ENCODE measurements at regions not wholly inside any gene's neighbourhood (a gene's known extent, or its start where the extent isn't known, plus 50 kb on each side); places are given as distances from the start of the nearest gene placed in this dataset.

DNA sequence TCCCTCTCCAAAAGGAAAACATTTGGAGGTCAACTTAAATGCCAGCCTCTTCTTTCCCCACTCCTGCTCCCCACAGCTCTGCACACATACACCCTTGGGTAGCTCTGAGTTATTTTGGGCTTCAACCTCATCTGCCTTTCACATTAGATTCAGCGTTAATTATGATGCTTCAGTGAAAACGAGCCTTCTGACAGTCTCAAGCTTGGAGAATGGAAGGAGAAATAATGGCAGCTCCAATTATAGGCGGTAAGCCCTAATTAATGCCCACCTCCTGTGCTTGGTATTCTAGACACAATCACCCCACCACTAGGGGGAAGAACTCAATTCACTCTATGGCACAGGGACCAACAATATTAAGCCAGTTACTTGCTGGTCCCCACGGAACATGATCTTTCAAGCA, 397.9 kb downstream of the BRINP2 start:
- no peaks in the 10 kb centered on the region for H3K27me3 Mint-ChIP-seq
- DNase-seq: no peak
- no peak overlapping the region for H3K4me3 Mint-ChIP-seq
- ChIA-PET CTCF (interaction anchor here (0.8 kb wide), 1 partner anchor 43 kb away, joined by 3 read pairs; no protein-coding TSS in a partner anchor), POLR2A (no interaction called here)
- no peaks in the 10 kb centered on the region for H3K36me3 Mint-ChIP-seq (ENCODE audit: low read depth)
- no peak for ATAC-seq (ENCODE audit: low read depth)
- no peak overlapping the region for H3K27ac Mint-ChIP-seq
- intact Hi-C loops (cut with micrococcal nuclease): no loop called here
- TF ChIP-seq, protein P1, sequence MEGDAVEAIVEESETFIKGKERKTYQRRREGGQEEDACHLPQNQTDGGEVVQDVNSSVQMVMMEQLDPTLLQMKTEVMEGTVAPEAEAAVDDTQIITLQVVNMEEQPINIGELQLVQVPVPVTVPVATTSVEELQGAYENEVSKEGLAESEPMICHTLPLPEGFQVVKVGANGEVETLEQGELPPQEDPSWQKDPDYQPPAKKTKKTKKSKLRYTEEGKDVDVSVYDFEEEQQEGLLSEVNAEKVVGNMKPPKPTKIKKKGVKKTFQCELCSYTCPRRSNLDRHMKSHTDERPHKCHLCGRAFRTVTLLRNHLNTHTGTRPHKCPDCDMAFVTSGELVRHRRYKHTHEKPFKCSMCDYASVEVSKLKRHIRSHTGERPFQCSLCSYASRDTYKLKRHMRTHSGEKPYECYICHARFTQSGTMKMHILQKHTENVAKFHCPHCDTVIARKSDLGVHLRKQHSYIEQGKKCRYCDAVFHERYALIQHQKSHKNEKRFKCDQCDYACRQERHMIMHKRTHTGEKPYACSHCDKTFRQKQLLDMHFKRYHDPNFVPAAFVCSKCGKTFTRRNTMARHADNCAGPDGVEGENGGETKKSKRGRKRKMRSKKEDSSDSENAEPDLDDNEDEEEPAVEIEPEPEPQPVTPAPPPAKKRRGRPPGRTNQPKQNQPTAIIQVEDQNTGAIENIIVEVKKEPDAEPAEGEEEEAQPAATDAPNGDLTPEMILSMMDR (IDR thresholded peaks at IDR 0.05): no peak
- H3K4me1 Mint-ChIP-seq: no peaks in the 10 kb centered on the region
- H3K9me3 Mint-ChIP-seq: no peaks in the 10 kb centered on the region

DNA sequence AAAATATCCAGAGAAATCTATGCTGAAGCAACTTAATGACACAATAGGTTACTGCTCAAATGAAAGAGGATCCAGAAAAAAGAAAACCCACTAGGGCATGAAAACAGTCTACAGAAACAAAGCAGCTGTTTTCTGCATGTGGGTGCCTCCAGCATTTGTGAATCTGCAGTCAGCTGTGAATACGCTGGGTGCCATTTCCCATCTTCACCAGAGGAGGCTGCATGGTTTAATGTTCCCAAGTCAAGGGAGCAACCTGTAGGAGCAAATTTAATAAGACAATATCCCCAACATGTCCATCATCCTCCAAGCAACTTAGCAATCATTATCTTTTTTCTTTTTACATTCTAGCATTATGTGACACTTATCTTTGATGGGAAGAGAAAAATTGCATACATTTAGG, 396.6 kb downstream of the BRINP2 start:
- CTCF ChIA-PET: no interaction called here
- H3K9me3 Mint-ChIP-seq: no peaks in the 10 kb centered on the region
- no peaks in the 10 kb centered on the region for H3K27me3 Mint-ChIP-seq
- H3K4me3 Mint-ChIP-seq: no peak overlapping the region
- DNase-seq: no peak
- intact Hi-C loops (cut with micrococcal nuclease): no loop called here
- ATAC-seq (ENCODE audit: low read depth): no peak
- TF ChIP-seq, protein P1 (IDR thresholded peaks at IDR 0.05): no peak
- H3K36me3 Mint-ChIP-seq (ENCODE audit: low read depth): no peaks in the 10 kb centered on the region
- no peaks in the 10 kb centered on the region for H3K4me1 Mint-ChIP-seq
- POLR2A ChIA-PET: no interaction called here
- no peak overlapping the region for H3K27ac Mint-ChIP-seq

DNA sequence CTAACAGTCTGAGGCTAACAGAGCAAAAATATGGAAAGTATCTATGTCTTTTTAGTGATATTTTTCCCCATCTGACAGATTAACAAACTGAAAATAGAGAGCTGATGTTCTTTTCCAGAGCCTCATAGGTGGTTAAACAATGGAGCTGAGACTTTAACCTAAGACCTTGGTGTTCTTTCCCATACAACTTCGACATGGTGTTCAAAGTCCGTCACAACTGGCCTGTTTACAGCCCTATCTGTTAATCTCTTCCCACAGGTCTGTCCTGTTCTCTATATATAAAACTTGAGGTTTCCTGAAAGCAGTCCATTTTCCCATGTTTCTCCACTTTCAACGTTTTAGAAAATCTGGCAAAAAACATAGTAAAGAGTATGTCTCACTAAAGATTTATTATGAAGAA, 395.7 kb downstream of the BRINP2 start:
- DNase-seq (no peak), ATAC-seq (ENCODE audit: low read depth) (no peak)
- Mint-ChIP-seq H3K27ac (no peak overlapping the region), H3K36me3 (ENCODE audit: low read depth) (no peaks in the 10 kb centered on the region), H3K9me3 (no peaks in the 10 kb centered on the region), H3K4me3 (no peak overlapping the region), H3K27me3 (no peaks in the 10 kb centered on the region), H3K4me1 (no peaks in the 10 kb centered on the region)
- CTCF ChIA-PET: no interaction called here
- POLR2A ChIA-PET: no interaction called here
- intact Hi-C loops (cut with micrococcal nuclease): no loop called here
- TF ChIP-seq, protein P1 (IDR thresholded peaks at IDR 0.05): no peak

DNA sequence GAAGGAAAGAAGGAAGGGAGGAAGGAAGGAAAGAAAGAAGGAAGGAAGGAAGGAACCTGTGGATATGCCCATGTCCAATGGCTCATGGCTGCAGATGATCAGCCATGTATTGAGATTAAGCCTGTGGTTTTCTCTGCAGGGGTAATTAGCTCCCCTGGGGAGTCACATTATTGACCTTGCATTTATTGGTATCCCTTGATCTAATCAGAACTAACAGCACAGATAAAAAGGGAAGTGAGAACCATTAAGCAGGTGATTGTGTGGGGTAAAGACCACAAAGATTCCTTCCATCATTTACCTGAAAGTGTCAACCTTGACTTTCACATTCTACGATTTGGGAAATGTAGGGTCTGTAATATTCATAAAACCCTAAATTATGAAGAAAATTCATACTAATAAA, 390.7 kb downstream of the BRINP2 start:
- DNase-seq (no peak), ATAC-seq (ENCODE audit: low read depth) (no peak)
- Mint-ChIP-seq H3K36me3 (ENCODE audit: low read depth) (no peaks in the 10 kb centered on the region), H3K27me3 (no peaks in the 10 kb centered on the region), H3K27ac (no peak overlapping the region), H3K4me1 (no peaks in the 10 kb centered on the region), H3K4me3 (no peak overlapping the region), H3K9me3 (peaks cover 17% of the 10 kb centered on the region)
- intact Hi-C loops (cut with micrococcal nuclease): no loop called here
- TF ChIP-seq, protein P1 (IDR thresholded peaks at IDR 0.05): no peak
- POLR2A ChIA-PET: no interaction called here
- CTCF ChIA-PET: no interaction called here

DNA sequence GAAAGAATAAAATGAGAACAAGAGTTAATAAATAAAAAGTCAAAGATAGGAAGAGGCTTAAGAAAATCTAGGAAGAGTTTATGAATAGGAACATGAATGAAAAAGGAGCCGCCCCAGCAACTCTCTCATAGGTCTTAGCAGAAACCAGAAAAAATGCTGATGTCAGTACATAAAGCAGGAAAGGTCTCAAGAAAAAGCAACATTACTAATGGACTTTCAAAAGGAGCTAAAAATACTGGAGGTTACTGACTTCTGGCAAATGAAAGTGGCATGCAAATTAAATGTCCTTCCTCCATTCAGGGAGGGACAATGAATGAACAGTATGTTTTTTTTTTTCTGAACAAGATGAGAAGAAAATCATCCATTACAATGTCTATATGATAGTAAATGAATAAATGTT, 387.6 kb downstream of the BRINP2 start:
- intact Hi-C loops (cut with micrococcal nuclease): no loop called here
- Mint-ChIP-seq H3K27me3 (no peaks in the 10 kb centered on the region), H3K4me1 (no peaks in the 10 kb centered on the region), H3K9me3 (peaks cover 20% of the 10 kb centered on the region), H3K4me3 (no peak overlapping the region), H3K36me3 (ENCODE audit: low read depth) (no peaks in the 10 kb centered on the region), H3K27ac (no peak overlapping the region)
- ATAC-seq (ENCODE audit: low read depth) (no peak), DNase-seq (no peak)
- CTCF ChIA-PET: no interaction called here
- POLR2A ChIA-PET: no interaction called here
- TF ChIP-seq, protein P1 (IDR thresholded peaks at IDR 0.05): no peak
